ENCODE measurements at regions not wholly inside any gene's neighbourhood (a gene's known extent, or its start where the extent isn't known, plus 50 kb on each side); places are given as distances from the start of the nearest gene placed in this dataset.

- no peak for DNase-seq (ENCODE audit: low spot score)
Measured at GRCh38 chr2:120455390-120455789, 109.5 kb downstream of the INHBB start.

GRCh38 chr2:120456867-120457266 lies 110.9 kb downstream of the INHBB start:
- DNase-seq (ENCODE audit: low spot score), result no peak

GRCh38 chr2:120460511-120460910 lies 114.6 kb downstream of the INHBB start:
- no peak for DNase-seq (ENCODE audit: low spot score)

- DNase-seq (ENCODE audit: low spot score), result no peak
Measured at GRCh38 chr2:120461092-120461491, 115.2 kb downstream of the INHBB start.

GRCh38 chr2:120461546-120462537 lies 115.9 kb downstream of the INHBB start:
- DNase-seq (ENCODE audit: low spot score), result no peak

- no peak for DNase-seq (ENCODE audit: low spot score)
Measured at GRCh38 chr2:120463527-120463926, 117.6 kb downstream of the INHBB start.

- no peak for DNase-seq (ENCODE audit: low spot score)
Measured at GRCh38 chr2:120463996-120464395, 118.1 kb downstream of the INHBB start.

GRCh38 chr2:120464448-120464931 lies 118.6 kb downstream of the INHBB start:
- no peak for DNase-seq (ENCODE audit: low spot score)

GRCh38 chr2:120465012-120465700 lies 119.2 kb downstream of the INHBB start:
- DNase-seq (ENCODE audit: low spot score), result no peak

GRCh38 chr2:120465701-120465988 lies 119.7 kb downstream of the INHBB start:
- no peak for DNase-seq (ENCODE audit: low spot score)

GRCh38 chr2:120465989-120466703 lies 120.2 kb downstream of the INHBB start:
- no peak for DNase-seq (ENCODE audit: low spot score)

GRCh38 chr2:120466704-120467054 lies 120.7 kb downstream of the INHBB start:
- DNase-seq (ENCODE audit: low spot score), result no peak

- DNase-seq (ENCODE audit: low spot score), result no peak
Measured at GRCh38 chr2:120468136-120468535, 122.2 kb downstream of the INHBB start.

GRCh38 chr2:120469426-120469825 lies 123.5 kb downstream of the INHBB start:
- DNase-seq (ENCODE audit: low spot score), result no peak

- no peak for DNase-seq (ENCODE audit: low spot score)
Measured at GRCh38 chr2:120470041-120470965, 124.4 kb downstream of the INHBB start.

- no peak for DNase-seq (ENCODE audit: low spot score)
Measured at GRCh38 chr2:120471166-120471565, 125.2 kb downstream of the INHBB start.

GRCh38 chr2:120472031-120472430 lies 126.1 kb downstream of the INHBB start:
- no peak for DNase-seq (ENCODE audit: low spot score)

- no peak for DNase-seq (ENCODE audit: low spot score)
Measured at GRCh38 chr2:120472891-120473309, 127.0 kb downstream of the INHBB start.

GRCh38 chr2:120473522-120474271 lies 127.8 kb downstream of the INHBB start:
- DNase-seq (ENCODE audit: low spot score), result no peak

- DNase-seq (ENCODE audit: low spot score), result no peak
Measured at GRCh38 chr2:120474486-120474885, 128.6 kb downstream of the INHBB start.

GRCh38 chr2:120476141-120476540 lies 130.2 kb downstream of the INHBB start:
- DNase-seq (ENCODE audit: low spot score), result no peak

Measured in LoVo (cell line).